ENCODE measurements at regions not wholly inside any gene's neighbourhood (a gene's known extent, or its start where the extent isn't known, plus 50 kb on each side); places are given as distances from the start of the nearest gene placed in this dataset.

- no peak for TF ChIP-seq CHD7 (IDR thresholded peaks at IDR 0.05; ENCODE audit: insufficient replicate concordance, low read length)
- no peak for TF ChIP-seq EZH2 (IDR thresholded peaks at IDR 0.05; ENCODE audit: low read depth, low read length, severe bottlenecking)
- TF ChIP-seq RFX5 (IDR thresholded peaks at IDR 0.05; ENCODE audit: borderline replicate concordance, low read depth, low read length) = no peak
- TF ChIP-seq POLR2A (IDR thresholded peaks at IDR 0.05; ENCODE audit: control extremely low read depth in 1 of 2, low read depth in 2 of 2, low read length in 2 of 2) = no peak
- no peak for TF ChIP-seq POU5F1 (IDR thresholded peaks at IDR 0.05; ENCODE audit: low read depth, low read length)
- TF ChIP-seq RNF2 (IDR thresholded peaks at IDR 0.05; ENCODE audit: borderline replicate concordance, low read depth, low read length, missing control alignments, poor library complexity, severe bottlenecking) = no peak
- TF ChIP-seq KDM1A (IDR thresholded peaks at IDR 0.05; ENCODE audit: borderline replicate concordance, low read length) = no peak
- no peak for TF ChIP-seq BCL11A (IDR thresholded peaks at IDR 0.05; ENCODE audit: low read depth in 2 of 2, low read length in 2 of 2)
- TF ChIP-seq CTBP2 (IDR thresholded peaks at IDR 0.05; ENCODE audit: borderline replicate concordance, insufficient read depth, insufficient read length, low read length) = no peak
These were observed 92.6 kb upstream of the VGLL4 start (continued) for GRCh38 chr3:11736136-11736833.
